A549 (cell line): ENCODE measurements at regions not wholly inside any gene's neighbourhood (a gene's known extent, or its start where the extent isn't known, plus 50 kb on each side); places are given as distances from the start of the nearest gene placed in this dataset.

Experiments
- ATAC-seq, 2 experiments: fragments of 200-7000 bp in 1 of 2; fragments of >200 bp in 1 of 2; cut with Nextera tagmentation in 1 of 2; cut with Tn5 transposase in 1 of 2; 3 replicates each; pipeline versions ENCODE4 v1.8.0 to v1.9.1; 2018 to 2020; ENCODE audit warnings: mild to moderate bottlenecking in 1 of 2, moderate library complexity in 1 of 2
- CTCF ChIA-PET: fragments of 300-600 bp; sonication (Branson Sonifier 250); formaldehyde crosslinking; extraction: SDS; loops from one replicate; lab custom pipeline; 2021; ENCODE audit warnings: antibody characterized with exemption, inconsistent platforms; lab: Yijun Ruan, JAX
- POLR2A ChIA-PET: fragments of 350-600 bp; formaldehyde crosslinking; extraction: SDS; loops from one replicate; lab custom pipeline; 2021; ENCODE audit warnings: antibody characterized with exemption, inconsistent platforms; lab: Yijun Ruan, JAX
- DNase-seq, 2 experiments: peaks; one replicate each; pipeline versions ENCODE4 v3.0.0 to v3.0.0-alpha.2; 2011 to 2016; ENCODE audit warnings: low read depth in 1 of 2, low spot score in 1 of 2
- FAIRE-seq: peaks from 2 replicates; lab custom pipeline; 2011; peaks lifted over from hg19 to GRCh38; lab: Jason Lieb, UNC
- H3K27ac ChIP-seq, 2 experiments: fragments of >200 bp; sonication (Bioruptor Twin); formaldehyde crosslinking; 3 replicates each; pipeline ENCODE4 v1.5.1; 2016 to 2017
- H3K4me1 ChIP-seq: fragments of >200 bp; sonication (Bioruptor Twin); formaldehyde crosslinking; 3 replicates; pipeline ENCODE4 v1.6.1; 2016
- H3K4me2 ChIP-seq: fragments of >200 bp; sonication (Bioruptor Twin); formaldehyde crosslinking; 3 replicates; pipeline ENCODE4 v1.6.1; 2016
- H3K4me3 ChIP-seq: fragments of >200 bp; sonication (Bioruptor Twin); formaldehyde crosslinking; 3 replicates; pipeline ENCODE4 v1.5.1; 2016
- H3K9me3 ChIP-seq: fragments of >200 bp; sonication (Bioruptor Twin); formaldehyde crosslinking; 3 replicates; pipeline ENCODE4 v1.6.1; 2016
- ATOH8 ChIP-seq: fragments of 250-450 bp; sonication (Bioruptor Pico); IDR thresholded peaks from 2 replicates; pipeline ENCODE4 v1.5.0; 2020; ENCODE audit warnings: low read depth, mild to moderate bottlenecking, moderate library complexity
- BHLHE40 ChIP-seq: IDR thresholded peaks from 2 replicates; pipeline ENCODE4 v1.6.1; 2012; ENCODE audit warnings: low read depth, low read length, inconsistent platforms
- CEBPB ChIP-seq, 2 experiments: fragments of >200 bp in 1 of 2; sonication (Bioruptor Twin) in 1 of 2; formaldehyde crosslinking in 1 of 2; IDR thresholded peaks; 2 replicates each; pipeline ENCODE4 v1.6.1; 2012 to 2016
- E2F6 ChIP-seq: IDR thresholded peaks from 2 replicates; pipeline ENCODE4 v1.6.1; 2012; ENCODE audit warnings: low read depth, borderline replicate concordance
- EHF ChIP-seq: fragments of 250-450 bp; sonication (Bioruptor Pico); IDR thresholded peaks from 2 replicates; pipeline ENCODE4 v1.5.0; 2020; ENCODE audit warnings: mild to moderate bottlenecking
- EHMT2 ChIP-seq: fragments of 200-600 bp; sonication (generic); IDR thresholded peaks from 2 replicates; pipeline ENCODE4 v1.6.1; 2016; ENCODE audit warnings: antibody characterized with exemption, low read depth, mild to moderate bottlenecking, moderate library complexity
- EP300 ChIP-seq, 2 experiments: fragments of >200 bp; sonication (Bioruptor Twin); formaldehyde crosslinking; IDR thresholded peaks; 2 replicates in 1 of 2; 3 replicates in 1 of 2; pipeline ENCODE4 v1.6.1; 2016 to 2017
- FOSL2 ChIP-seq, 2 experiments: fragments of 450-650 bp in 1 of 2; fragments of >200 bp in 1 of 2; sonication (Bioruptor Twin) in 1 of 2; formaldehyde crosslinking; IDR thresholded peaks; 2 replicates each; pipeline versions ENCODE4 v1.5.0 to v1.6.1; 2016 to 2020; ENCODE audit warnings: mild to moderate bottlenecking in 1 of 2, moderate library complexity in 1 of 2
- GATA3 ChIP-seq: IDR thresholded peaks from 2 replicates; pipeline ENCODE4 v1.6.1; 2012; ENCODE audit warnings: borderline replicate concordance
- HDAC2 ChIP-seq: fragments of 200-600 bp; sonication (generic); IDR thresholded peaks from 2 replicates; pipeline ENCODE4 v1.6.1; 2016
- HEYL ChIP-seq: fragments of 250-450 bp; sonication (Bioruptor Pico); IDR thresholded peaks from 2 replicates; pipeline ENCODE4 v1.8.0; 2021; ENCODE audit warnings: mild to moderate bottlenecking, moderate library complexity
- HOXB13 ChIP-seq: fragments of 250-450 bp; sonication (Bioruptor Pico); IDR thresholded peaks from 2 replicates; pipeline ENCODE4 v1.5.0; 2020; ENCODE audit warnings: low read depth, mild to moderate bottlenecking, moderate library complexity
- HOXB5 ChIP-seq: fragments of 250-450 bp; sonication (Bioruptor Pico); IDR thresholded peaks from 2 replicates; pipeline ENCODE4 v1.5.0; 2020; ENCODE audit warnings: mild to moderate bottlenecking, moderate library complexity
- JUN ChIP-seq, 2 experiments: fragments of >200 bp; sonication (Bioruptor Twin); formaldehyde crosslinking; IDR thresholded peaks; 2 replicates in 1 of 2; 3 replicates in 1 of 2; pipeline ENCODE4 v1.6.1; 2016 to 2017
- JUNB ChIP-seq: fragments of >200 bp; sonication (Bioruptor Twin); formaldehyde crosslinking; IDR thresholded peaks from 2 replicates; pipeline ENCODE4 v1.6.1; 2016
- KDM5A ChIP-seq: fragments of 200-600 bp; sonication (generic); IDR thresholded peaks from 2 replicates; pipeline ENCODE4 v1.6.1; 2016; ENCODE audit warnings: antibody characterized with exemption, mild to moderate bottlenecking
- MAFK ChIP-seq: fragments of 450-650 bp; IDR thresholded peaks from 2 replicates; pipeline ENCODE4 v1.6.1; 2014; ENCODE audit not compliant: partially characterized antibody
- MAZ ChIP-seq: fragments of 150-350 bp; IDR thresholded peaks from 2 replicates; pipeline ENCODE4 v1.6.1; 2014; ENCODE audit warnings: antibody characterized with exemption, low read depth, low read length, borderline replicate concordance
- NFE2L2 ChIP-seq: fragments of 150-350 bp; conservative IDR thresholded peaks from 2 replicates; pipeline ENCODE4 v1.6.1; 2014; ENCODE audit warnings: low read length
- NR3C1 ChIP-seq: fragments of >200 bp; sonication (Bioruptor Twin); formaldehyde crosslinking; IDR thresholded peaks from 3 replicates; pipeline ENCODE4 v1.6.1; 2017
- RAD21 ChIP-seq, 2 experiments: fragments of >200 bp in 1 of 2; sonication (Bioruptor Twin) in 1 of 2; formaldehyde crosslinking in 1 of 2; IDR thresholded peaks in 1 of 2; conservative IDR thresholded peaks in 1 of 2; 2 replicates in 1 of 2; 3 replicates in 1 of 2; pipeline ENCODE4 v1.6.1; 2012 to 2018; ENCODE audit warnings: inconsistent platforms in 1 of 2
- SMC3 ChIP-seq: fragments of >200 bp; sonication (Bioruptor Twin); formaldehyde crosslinking; IDR thresholded peaks from 3 replicates; pipeline ENCODE4 v1.6.1; 2018; ENCODE audit warnings: inconsistent platforms
- WGBS: methylation state at CpG from one replicate; pipeline ENCODE4 v1.1.6; 2017; ENCODE audit errors: missing lambda C conversion rate; 5-methylcytosine and 5-hydroxymethylcytosine counted together
- TF ChIP-seq, protein P1 (sequence below): fragments of >200 bp; sonication (Bioruptor Twin); formaldehyde crosslinking; IDR thresholded peaks from 3 replicates; pipeline ENCODE4 v1.6.1; 2016
- TF ChIP-seq, protein P2 (sequence below): IDR thresholded peaks from 2 replicates; pipeline ENCODE4 v1.6.1; 2012
- TF ChIP-seq, protein P3 (sequence below): fragments of 450-650 bp; IDR thresholded peaks from 2 replicates; pipeline ENCODE4 v1.6.1; 2014; ENCODE audit warnings: antibody characterized with exemption
- TF ChIP-seq, protein P4 (sequence below): IDR thresholded peaks from 2 replicates; pipeline ENCODE4 v1.6.1; 2012
- TF ChIP-seq, protein P5 (sequence below): fragments of >200 bp; sonication (Bioruptor Twin); formaldehyde crosslinking; IDR thresholded peaks from 2 replicates; pipeline ENCODE4 v1.6.1; 2016

- Histone ChIP-seq H3K9me3 (peaks cover 22% of the 10 kb centered on the region; the same call in 1 of the 3 replicates), H3K4me1 (peaks cover 24% of the 10 kb centered on the region), H3K4me3 (no peak overlapping the region), H3K27ac (peak overlapping the region; percentile 92 to 93), H3K4me2 (peak overlapping the region; percentile 41)
- DNase-seq = peak; percentile 25 to 93
- POLR2A ChIA-PET = interaction anchor here (1.0 kb wide), 1 partner anchor 378 kb away, joined by 4 read pairs; no protein-coding TSS in a partner anchor
- CTCF ChIA-PET = interaction anchor here (1.2 kb wide), 1 partner anchor 28 kb away, joined by 3 read pairs; no protein-coding TSS in a partner anchor
- TF ChIP-seq HOXB13 (CRISPR knock-in tag) (peak; percentile 86; the same call in 1 of the 2 replicates), HEYL (CRISPR knock-in tag) (no peak), E2F6 (0 out of 2 replicates have a peak, but pooled peaks have one; percentile 23), JUNB (peak; percentile 98), EHF (CRISPR knock-in tag) (0 out of 2 replicates have a peak, but pooled peaks have one; percentile 15), ATOH8 (CRISPR knock-in tag) (no peak), RAD21 (conservative IDR thresholded peaks at IDR 0.05 in 1 of 2, IDR thresholded peaks at IDR 0.05 in 1 of 2) (peak in 1 of 2 experiments; percentile 82; a peak in 4 of 5 replicates), NFE2L2 (peak; percentile 66; the same call in 1 of the 2 replicates), HDAC2 (no peak), KDM5A (no peak), CEBPB (IDR thresholded peaks at IDR 0.05) (peak; percentile 96 to 97), MAFK (peak; percentile 96), GATA3 (peak; percentile 98), BHLHE40 (no peak), FOSL2 (IDR thresholded peaks at IDR 0.05) (peak; percentile 90), FOSL2 (CRISPR knock-in tag; IDR thresholded peaks at IDR 0.05) (peak; percentile 88), EHMT2 (no peak; the same call in 1 of the 2 replicates), JUN (IDR thresholded peaks at IDR 0.05) (peak; percentile 97 to 99), MAZ (no peak), HOXB5 (CRISPR knock-in tag) (no peak), SMC3 (peak; percentile 81), EP300 (IDR thresholded peaks at IDR 0.05) (peak; percentile 98), NR3C1 (no peak)
- TF ChIP-seq, protein P1, sequence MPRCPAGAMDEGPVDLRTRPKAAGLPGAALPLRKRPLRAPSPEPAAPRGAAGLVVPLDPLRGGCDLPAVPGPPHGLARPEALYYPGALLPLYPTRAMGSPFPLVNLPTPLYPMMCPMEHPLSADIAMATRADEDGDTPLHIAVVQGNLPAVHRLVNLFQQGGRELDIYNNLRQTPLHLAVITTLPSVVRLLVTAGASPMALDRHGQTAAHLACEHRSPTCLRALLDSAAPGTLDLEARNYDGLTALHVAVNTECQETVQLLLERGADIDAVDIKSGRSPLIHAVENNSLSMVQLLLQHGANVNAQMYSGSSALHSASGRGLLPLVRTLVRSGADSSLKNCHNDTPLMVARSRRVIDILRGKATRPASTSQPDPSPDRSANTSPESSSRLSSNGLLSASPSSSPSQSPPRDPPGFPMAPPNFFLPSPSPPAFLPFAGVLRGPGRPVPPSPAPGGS = peak; percentile 98
- TF ChIP-seq, protein P2, sequence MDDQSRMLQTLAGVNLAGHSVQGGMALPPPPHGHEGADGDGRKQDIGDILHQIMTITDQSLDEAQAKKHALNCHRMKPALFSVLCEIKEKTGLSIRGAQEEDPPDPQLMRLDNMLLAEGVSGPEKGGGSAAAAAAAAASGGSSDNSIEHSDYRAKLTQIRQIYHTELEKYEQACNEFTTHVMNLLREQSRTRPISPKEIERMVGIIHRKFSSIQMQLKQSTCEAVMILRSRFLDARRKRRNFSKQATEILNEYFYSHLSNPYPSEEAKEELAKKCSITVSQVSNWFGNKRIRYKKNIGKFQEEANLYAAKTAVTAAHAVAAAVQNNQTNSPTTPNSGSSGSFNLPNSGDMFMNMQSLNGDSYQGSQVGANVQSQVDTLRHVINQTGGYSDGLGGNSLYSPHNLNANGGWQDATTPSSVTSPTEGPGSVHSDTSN = no peak; the same call in 1 of the 2 replicates
- TF ChIP-seq, protein P3, sequence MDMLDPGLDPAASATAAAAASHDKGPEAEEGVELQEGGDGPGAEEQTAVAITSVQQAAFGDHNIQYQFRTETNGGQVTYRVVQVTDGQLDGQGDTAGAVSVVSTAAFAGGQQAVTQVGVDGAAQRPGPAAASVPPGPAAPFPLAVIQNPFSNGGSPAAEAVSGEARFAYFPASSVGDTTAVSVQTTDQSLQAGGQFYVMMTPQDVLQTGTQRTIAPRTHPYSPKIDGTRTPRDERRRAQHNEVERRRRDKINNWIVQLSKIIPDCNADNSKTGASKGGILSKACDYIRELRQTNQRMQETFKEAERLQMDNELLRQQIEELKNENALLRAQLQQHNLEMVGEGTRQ = no peak
- TF ChIP-seq, protein P4, sequence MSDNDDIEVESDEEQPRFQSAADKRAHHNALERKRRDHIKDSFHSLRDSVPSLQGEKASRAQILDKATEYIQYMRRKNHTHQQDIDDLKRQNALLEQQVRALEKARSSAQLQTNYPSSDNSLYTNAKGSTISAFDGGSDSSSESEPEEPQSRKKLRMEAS = peak; percentile 71
- TF ChIP-seq, protein P5, sequence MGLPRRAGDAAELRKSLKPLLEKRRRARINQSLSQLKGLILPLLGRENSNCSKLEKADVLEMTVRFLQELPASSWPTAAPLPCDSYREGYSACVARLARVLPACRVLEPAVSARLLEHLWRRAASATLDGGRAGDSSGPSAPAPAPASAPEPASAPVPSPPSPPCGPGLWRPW = peak; percentile 88
- peak; percentile 88 to 93 for ATAC-seq
- WGBS = 4% methylated on average over 2 of the region's 2 CpGs
- peak; percentile 99 for FAIRE-seq
These were observed 378.7 kb upstream of the TGFBR2 start for GRCh38 chr3:30227571-30228301.
